ENCODE measurements at regions not wholly inside any gene's neighbourhood (a gene's known extent, or its start where the extent isn't known, plus 50 kb on each side); places are given as distances from the start of the nearest gene placed in this dataset.

DNA sequence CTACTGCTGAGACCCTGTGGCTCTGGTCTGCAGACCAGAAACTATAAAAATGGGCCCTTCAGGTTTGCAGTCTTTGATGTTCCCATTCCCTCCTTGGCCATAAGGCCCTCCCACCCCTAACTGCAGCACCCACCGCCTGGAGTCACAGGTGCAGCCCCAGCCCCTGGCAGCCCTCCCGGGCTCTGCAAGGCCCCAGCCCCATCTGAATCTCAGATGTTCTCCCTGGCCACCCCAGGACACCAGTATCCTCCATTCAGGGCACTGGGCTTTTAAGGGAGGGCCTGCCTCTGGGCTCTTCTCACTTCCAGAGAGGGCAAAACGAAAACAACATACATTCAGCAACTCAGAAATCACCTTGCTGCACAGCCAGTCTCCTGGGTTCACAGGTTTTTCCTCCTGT lies 107.7 kb upstream of the RET start:
- TF ChIP-seq CTCF (IDR thresholded peaks at IDR 0.05): no peak
- no peak for TF ChIP-seq ZFX (IDR thresholded peaks at IDR 0.05; ENCODE audit: borderline replicate concordance)
